GM10248 (cell line): ENCODE measurements at regions not wholly inside any gene's neighbourhood (a gene's known extent, or its start where the extent isn't known, plus 50 kb on each side); places are given as distances from the start of the nearest gene placed in this dataset.

ENCODE experiments used
- CTCF ChIA-PET: fragments of 300-600 bp; sonication (Branson Sonifier 250); formaldehyde crosslinking; extraction: SDS; loops from one replicate; lab custom pipeline; 2021; ENCODE audit warnings: antibody characterized with exemption; lab: Yijun Ruan, JAX
- POLR2A ChIA-PET: fragments of 350-650 bp; sonication (Branson Sonifier 250); formaldehyde crosslinking; extraction: SDS; loops from one replicate; lab custom pipeline; 2020; ENCODE audit warnings: antibody characterized with exemption; lab: Yijun Ruan, JAX
- DNase-seq: peaks from one replicate; pipeline ENCODE4 v3.0.0; 2012; ENCODE audit errors: extremely low spot score
- TF ChIP-seq, protein P1 (sequence below): IDR thresholded peaks from 2 replicates; pipeline ENCODE4 v1.5.1; 2012; ENCODE audit warnings: mild to moderate bottlenecking, low read depth; ENCODE audit errors: extremely low read depth, missing control alignments, control extremely low read depth

DNA sequence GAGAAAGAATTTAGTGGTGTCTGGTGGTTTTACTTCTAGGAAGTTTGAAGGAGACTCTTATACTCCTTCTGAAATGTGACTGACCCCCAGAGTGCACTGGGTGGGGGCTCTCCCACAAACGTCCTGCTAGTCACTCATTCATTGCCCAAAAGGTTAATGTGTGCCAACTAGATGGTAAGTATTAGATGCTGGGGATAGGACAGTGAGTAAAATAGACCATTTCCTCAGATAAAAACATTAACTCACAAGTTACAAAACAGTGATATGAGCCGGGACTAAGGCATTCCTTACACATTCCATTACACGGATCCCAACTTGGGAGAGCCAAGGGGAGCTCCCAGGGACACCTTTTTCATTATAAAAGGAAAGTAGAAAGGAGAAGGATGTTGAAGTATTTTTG, 185.1 kb downstream of the ATXN7L3B start:
- ChIA-PET POLR2A (no interaction called here), CTCF (interaction anchor here (1.8 kb wide), 1 partner anchor 11 kb away, joined by 6 read pairs; no protein-coding TSS in a partner anchor)
- TF ChIP-seq, protein P1, sequence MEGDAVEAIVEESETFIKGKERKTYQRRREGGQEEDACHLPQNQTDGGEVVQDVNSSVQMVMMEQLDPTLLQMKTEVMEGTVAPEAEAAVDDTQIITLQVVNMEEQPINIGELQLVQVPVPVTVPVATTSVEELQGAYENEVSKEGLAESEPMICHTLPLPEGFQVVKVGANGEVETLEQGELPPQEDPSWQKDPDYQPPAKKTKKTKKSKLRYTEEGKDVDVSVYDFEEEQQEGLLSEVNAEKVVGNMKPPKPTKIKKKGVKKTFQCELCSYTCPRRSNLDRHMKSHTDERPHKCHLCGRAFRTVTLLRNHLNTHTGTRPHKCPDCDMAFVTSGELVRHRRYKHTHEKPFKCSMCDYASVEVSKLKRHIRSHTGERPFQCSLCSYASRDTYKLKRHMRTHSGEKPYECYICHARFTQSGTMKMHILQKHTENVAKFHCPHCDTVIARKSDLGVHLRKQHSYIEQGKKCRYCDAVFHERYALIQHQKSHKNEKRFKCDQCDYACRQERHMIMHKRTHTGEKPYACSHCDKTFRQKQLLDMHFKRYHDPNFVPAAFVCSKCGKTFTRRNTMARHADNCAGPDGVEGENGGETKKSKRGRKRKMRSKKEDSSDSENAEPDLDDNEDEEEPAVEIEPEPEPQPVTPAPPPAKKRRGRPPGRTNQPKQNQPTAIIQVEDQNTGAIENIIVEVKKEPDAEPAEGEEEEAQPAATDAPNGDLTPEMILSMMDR: no peak
- no peak for DNase-seq

DNA sequence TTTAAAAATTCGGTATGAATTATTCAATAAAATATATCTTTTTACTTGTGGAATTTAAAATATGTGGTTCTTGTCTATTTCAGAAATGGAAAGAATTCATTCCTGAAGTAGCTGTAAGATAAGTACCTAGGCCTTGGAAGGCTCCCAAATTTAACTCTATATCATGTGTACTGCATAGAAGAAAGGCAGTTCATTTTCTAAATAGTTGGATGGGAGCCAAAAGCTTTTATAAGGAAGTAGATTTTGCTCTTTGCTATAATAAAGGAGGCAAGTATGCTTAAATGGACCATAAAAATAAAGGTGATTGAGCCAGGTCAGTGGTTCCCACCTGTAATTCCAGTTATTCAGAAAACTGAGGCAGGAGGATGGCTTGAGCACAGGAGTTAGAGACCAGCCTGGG, 187.5 kb downstream of the ATXN7L3B start:
- POLR2A ChIA-PET: no interaction called here
- CTCF ChIA-PET: no interaction called here
- no peak for DNase-seq
- TF ChIP-seq, protein P1: no peak

GRCh38 chr12:74728006-74728405, 190.4 kb downstream of the ATXN7L3B start:
- TF ChIP-seq, protein P1: no peak
- ChIA-PET CTCF (no interaction called here), POLR2A (no interaction called here)
- no peak for DNase-seq

DNA sequence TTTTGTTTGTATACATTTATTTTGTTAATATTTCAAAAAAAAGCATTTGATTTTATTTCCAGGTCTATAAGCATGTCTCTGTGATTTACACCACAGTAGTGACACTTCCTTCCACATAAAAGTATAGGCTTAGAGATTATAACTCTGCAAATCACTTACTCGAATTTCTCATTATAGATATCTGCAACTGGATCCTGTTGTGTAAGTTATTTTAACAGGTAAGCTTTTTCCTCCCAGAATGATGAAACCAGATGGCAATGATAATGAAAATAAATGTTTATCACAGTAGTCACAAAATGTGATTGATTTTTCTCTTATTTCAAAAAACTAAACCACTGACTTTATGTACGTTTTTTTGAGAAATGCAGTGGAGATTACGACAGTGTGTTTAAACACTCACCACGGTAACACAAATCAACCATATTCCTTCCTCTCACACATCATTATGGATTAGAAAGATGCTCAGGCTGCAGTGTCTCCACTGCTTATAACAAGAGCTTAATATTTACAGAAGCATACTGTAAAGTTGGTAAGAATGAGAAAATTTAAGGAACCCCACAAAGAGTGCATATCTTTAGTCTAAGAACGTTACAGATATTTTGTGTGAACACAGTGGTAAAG, 194.6 kb downstream of the ATXN7L3B start:
- ChIA-PET CTCF (interaction anchor here (2.6 kb wide), 1 partner anchor 18 kb away, joined by 7 read pairs; no protein-coding TSS in a partner anchor), POLR2A (no interaction called here)
- TF ChIP-seq, protein P1: no peak
- no peak for DNase-seq

GRCh38 chr12:74732826-74733225, 195.2 kb downstream of the ATXN7L3B start:
- CTCF ChIA-PET: interaction anchor here (1.5 kb wide), 1 partner anchor 11 kb away, joined by 6 read pairs; no protein-coding TSS in a partner anchor
- no peak for DNase-seq
- TF ChIP-seq, protein P1: no peak
- POLR2A ChIA-PET: no interaction called here

- DNase-seq: no peak
- TF ChIP-seq, protein P1: no peak
- ChIA-PET POLR2A (no interaction called here), CTCF (interaction anchor here (1.2 kb wide), 1 partner anchor 10 kb away, joined by 3 read pairs; no protein-coding TSS in a partner anchor)
These were observed 203.5 kb downstream of the ATXN7L3B start for GRCh38 chr12:74741112-74741511.
